HAP-1 (cell line): ENCODE measurements at regions not wholly inside any gene's neighbourhood (a gene's known extent, or its start where the extent isn't known, plus 50 kb on each side); places are given as distances from the start of the nearest gene placed in this dataset.
"Not testable (repeated sequence)": the region's sequence is repeated elsewhere in the genome, so short reads cannot be mapped to it uniquely, and the experiment has no call there.

Experiments
- DNase-seq, 2 experiments: peaks; one replicate each; pipeline ENCODE4 v3.0.0-alpha.2; 2016 to 2020; ENCODE audit warnings: low spot score in 2 of 2
- H3K27me3 ChIP-seq: fragments of 250-450 bp; sonication (Bioruptor Pico); 2 replicates; pipeline ENCODE4 v1.5.1; 2020; ENCODE audit warnings: low read depth, mild to moderate bottlenecking, moderate library complexity
- H3K36me3 ChIP-seq: fragments of 250-450 bp; sonication (Bioruptor Pico); replicated peaks from 2 replicates; pipeline ENCODE4 v1.5.1; 2020; ENCODE audit warnings: mild to moderate bottlenecking
- H3K4me1 ChIP-seq: fragments of 250-450 bp; sonication (Bioruptor Pico); 2 replicates; pipeline ENCODE4 v1.5.1; 2020; ENCODE audit warnings: mild to moderate bottlenecking
- H3K4me3 ChIP-seq: fragments of 250-450 bp; sonication (Bioruptor Pico); 2 replicates; pipeline ENCODE4 v1.5.1; 2020; ENCODE audit warnings: mild to moderate bottlenecking, moderate library complexity
- H3K9me3 ChIP-seq: fragments of 250-450 bp; sonication (Bioruptor Pico); 2 replicates; pipeline ENCODE4 v1.5.1; 2020; ENCODE audit warnings: mild to moderate bottlenecking, moderate library complexity
- in situ Hi-C: fragments of 300-500 bp; cut with MboI; formaldehyde crosslinking; loops from 3 replicates; pipeline ENCODE4 v1.14.3; 2020; ENCODE audit warnings: low sequenced_read_pairs, inconsistent platforms, mixed read lengths

GRCh38 chr1:215376544-215377264 lies 190.4 kb upstream of the KCTD3 start:
- H3K4me3 ChIP-seq: no peak overlapping the region
- no peaks in the 10 kb centered on the region for H3K27me3 ChIP-seq
- H3K36me3 ChIP-seq: no peaks in the 10 kb centered on the region
- no peaks in the 10 kb centered on the region for H3K9me3 ChIP-seq
- H3K4me1 ChIP-seq: no peaks in the 10 kb centered on the region
- no peak for DNase-seq
- in situ Hi-C loops: no loop called here

GRCh38 chr1:215377746-215378145 lies 189.4 kb upstream of the KCTD3 start:
- no peaks in the 10 kb centered on the region for H3K9me3 ChIP-seq
- no peaks in the 10 kb centered on the region for H3K36me3 ChIP-seq
- H3K27me3 ChIP-seq: no peaks in the 10 kb centered on the region
- no peak overlapping the region for H3K4me3 ChIP-seq
- no peak for DNase-seq
- in situ Hi-C loops: no loop called here
- no peaks in the 10 kb centered on the region for H3K4me1 ChIP-seq

- no peak overlapping the region for H3K4me3 ChIP-seq
- DNase-seq: no peak
- H3K4me1 ChIP-seq: no peaks in the 10 kb centered on the region
- no peaks in the 10 kb centered on the region for H3K36me3 ChIP-seq
- no peaks in the 10 kb centered on the region for H3K9me3 ChIP-seq
- H3K27me3 ChIP-seq: no peaks in the 10 kb centered on the region
- in situ Hi-C loops: no loop called here
These were observed 186.5 kb upstream of the KCTD3 start for GRCh38 chr1:215380566-215380965.

GRCh38 chr1:215393476-215393875 lies 173.6 kb upstream of the KCTD3 start:
- in situ Hi-C loops: no loop called here
- Histone ChIP-seq H3K4me3 (no peak overlapping the region), H3K27me3 (no peaks in the 10 kb centered on the region), H3K9me3 (no peaks in the 10 kb centered on the region), H3K4me1 (no peaks in the 10 kb centered on the region), H3K36me3 (no peaks in the 10 kb centered on the region)
- no peak for DNase-seq

GRCh38 chr1:215394084-215394991 lies 172.8 kb upstream of the KCTD3 start:
- Histone ChIP-seq H3K9me3 (no peaks in the 10 kb centered on the region), H3K36me3 (no peaks in the 10 kb centered on the region), H3K27me3 (no peaks in the 10 kb centered on the region), H3K4me1 (no peaks in the 10 kb centered on the region), H3K4me3 (no peak overlapping the region)
- DNase-seq: no peak
- in situ Hi-C loops: no loop called here

GRCh38 chr1:215397106-215397505 lies 170.0 kb upstream of the KCTD3 start:
- DNase-seq: no peak
- H3K4me3 ChIP-seq: no peak overlapping the region
- no peaks in the 10 kb centered on the region for H3K9me3 ChIP-seq
- H3K27me3 ChIP-seq: no peaks in the 10 kb centered on the region
- in situ Hi-C loops: no loop called here
- H3K4me1 ChIP-seq: peaks cover 4% of the 10 kb centered on the region
- H3K36me3 ChIP-seq: no peaks in the 10 kb centered on the region

- Histone ChIP-seq H3K27me3 (no peaks in the 10 kb centered on the region), H3K4me1 (peaks cover 4% of the 10 kb centered on the region), H3K4me3 (no peak overlapping the region), H3K9me3 (no peaks in the 10 kb centered on the region), H3K36me3 (no peaks in the 10 kb centered on the region)
- in situ Hi-C loops: no loop called here
- DNase-seq: no peak
These were observed 169.3 kb upstream of the KCTD3 start for GRCh38 chr1:215397843-215398242.

GRCh38 chr1:215399787-215400186 lies 167.3 kb upstream of the KCTD3 start:
- no peak for DNase-seq
- H3K4me3 ChIP-seq: no peak overlapping the region
- no peaks in the 10 kb centered on the region for H3K27me3 ChIP-seq
- H3K9me3 ChIP-seq: no peaks in the 10 kb centered on the region
- no peaks in the 10 kb centered on the region for H3K36me3 ChIP-seq
- peaks cover 4% of the 10 kb centered on the region for H3K4me1 ChIP-seq
- in situ Hi-C loops: no loop called here

- Histone ChIP-seq H3K27me3 (no peaks in the 10 kb centered on the region), H3K9me3 (no peaks in the 10 kb centered on the region), H3K4me1 (peaks cover 4% of the 10 kb centered on the region), H3K4me3 (no peak overlapping the region), H3K36me3 (no peaks in the 10 kb centered on the region)
- in situ Hi-C loops: no loop called here
- DNase-seq: no peak
These were observed 166.4 kb upstream of the KCTD3 start for GRCh38 chr1:215400741-215401140.

- no peaks in the 10 kb centered on the region for H3K9me3 ChIP-seq
- no peaks in the 10 kb centered on the region for H3K27me3 ChIP-seq
- no peaks in the 10 kb centered on the region for H3K36me3 ChIP-seq
- peaks cover 4% of the 10 kb centered on the region for H3K4me1 ChIP-seq
- H3K4me3 ChIP-seq: no peak overlapping the region
- DNase-seq: no peak
- in situ Hi-C loops: no loop called here
These were observed 165.0 kb upstream of the KCTD3 start for GRCh38 chr1:215402147-215402546.

GRCh38 chr1:215405211-215405610 lies 161.9 kb upstream of the KCTD3 start:
- Histone ChIP-seq H3K27me3 (no peaks in the 10 kb centered on the region), H3K4me1 (peaks cover 4% of the 10 kb centered on the region), H3K4me3 (no peak overlapping the region), H3K36me3 (no peaks in the 10 kb centered on the region), H3K9me3 (no peaks in the 10 kb centered on the region)
- no peak for DNase-seq
- in situ Hi-C loops: no loop called here

GRCh38 chr1:215406927-215407326 lies 160.2 kb upstream of the KCTD3 start:
- Histone ChIP-seq H3K4me3 (no peak overlapping the region), H3K4me1 (peaks cover 1% of the 10 kb centered on the region; the same call in 1 of the 2 replicates), H3K27me3 (no peaks in the 10 kb centered on the region), H3K9me3 (no peaks in the 10 kb centered on the region), H3K36me3 (no peaks in the 10 kb centered on the region)
- no peak for DNase-seq
- in situ Hi-C loops: no loop called here

GRCh38 chr1:215407575-215407974 lies 159.5 kb upstream of the KCTD3 start:
- H3K4me1 ChIP-seq: no peaks in the 10 kb centered on the region
- in situ Hi-C loops: no loop called here
- no peak overlapping the region for H3K4me3 ChIP-seq
- H3K9me3 ChIP-seq: no peaks in the 10 kb centered on the region
- no peaks in the 10 kb centered on the region for H3K27me3 ChIP-seq
- H3K36me3 ChIP-seq: no peaks in the 10 kb centered on the region
- DNase-seq: no peak

- H3K27me3 ChIP-seq, DNase-seq, H3K4me3 ChIP-seq, H3K9me3 ChIP-seq, H3K36me3 ChIP-seq, in situ Hi-C loops, H3K4me1 ChIP-seq: not testable (repeated sequence)
These were observed 157.6 kb upstream of the KCTD3 start for GRCh38 chr1:215409546-215409945.
